ENCODE measurements at regions not wholly inside any gene's neighbourhood (a gene's known extent, or its start where the extent isn't known, plus 50 kb on each side); places are given as distances from the start of the nearest gene placed in this dataset.

DNA sequence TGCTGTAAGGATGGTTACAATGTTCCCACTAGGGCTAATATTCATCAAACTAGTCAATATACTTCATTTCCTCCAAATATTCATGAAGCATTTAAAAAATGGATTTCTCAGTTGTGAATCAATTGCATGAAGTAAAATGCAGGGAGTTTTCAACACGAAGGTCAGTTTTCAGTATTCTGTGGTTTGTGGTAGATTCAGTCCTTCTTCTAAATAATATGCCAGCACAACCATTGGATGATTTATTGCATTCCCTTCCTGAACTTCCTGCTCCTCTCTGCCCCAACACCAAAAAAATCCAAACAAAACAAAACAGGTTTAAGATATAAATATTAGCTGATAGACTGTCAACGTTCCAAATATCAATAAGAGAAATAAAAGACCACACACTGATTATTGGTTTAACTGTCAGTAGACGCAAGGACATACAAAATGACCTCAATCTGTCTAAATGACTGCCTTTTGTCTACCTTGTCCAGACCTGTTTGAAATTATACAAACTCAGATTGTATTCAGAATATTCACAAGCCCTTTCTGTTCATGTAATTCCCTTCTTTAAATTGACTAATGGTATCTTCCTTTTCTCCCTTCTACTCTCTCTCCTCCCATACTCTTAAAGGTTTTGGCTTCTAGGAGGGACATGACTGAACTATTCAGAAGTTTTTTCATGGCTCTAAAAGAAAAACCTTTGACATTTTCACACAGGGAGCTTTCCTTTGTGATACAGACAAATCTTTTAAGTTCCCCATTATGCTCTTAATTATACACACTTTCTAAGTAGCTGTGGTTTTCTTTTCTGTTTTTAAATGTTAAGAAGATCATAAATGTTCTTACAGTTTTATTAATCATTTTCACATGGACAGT is 92.6 kb upstream of the STT3B start:
- Histone ChIP-seq H3K4me3 (replicated peaks; ENCODE audit: low read depth, low read length) (no peak overlapping the region), H3K27me3 (replicated peaks; ENCODE audit: control insufficient read depth, insufficient read depth, low read length) (no peaks in the 10 kb centered on the region), H3K36me3 (ENCODE audit: control insufficient read depth, insufficient read depth, low read length) (no peaks in the 10 kb centered on the region)
- TF ChIP-seq, protein P1, sequence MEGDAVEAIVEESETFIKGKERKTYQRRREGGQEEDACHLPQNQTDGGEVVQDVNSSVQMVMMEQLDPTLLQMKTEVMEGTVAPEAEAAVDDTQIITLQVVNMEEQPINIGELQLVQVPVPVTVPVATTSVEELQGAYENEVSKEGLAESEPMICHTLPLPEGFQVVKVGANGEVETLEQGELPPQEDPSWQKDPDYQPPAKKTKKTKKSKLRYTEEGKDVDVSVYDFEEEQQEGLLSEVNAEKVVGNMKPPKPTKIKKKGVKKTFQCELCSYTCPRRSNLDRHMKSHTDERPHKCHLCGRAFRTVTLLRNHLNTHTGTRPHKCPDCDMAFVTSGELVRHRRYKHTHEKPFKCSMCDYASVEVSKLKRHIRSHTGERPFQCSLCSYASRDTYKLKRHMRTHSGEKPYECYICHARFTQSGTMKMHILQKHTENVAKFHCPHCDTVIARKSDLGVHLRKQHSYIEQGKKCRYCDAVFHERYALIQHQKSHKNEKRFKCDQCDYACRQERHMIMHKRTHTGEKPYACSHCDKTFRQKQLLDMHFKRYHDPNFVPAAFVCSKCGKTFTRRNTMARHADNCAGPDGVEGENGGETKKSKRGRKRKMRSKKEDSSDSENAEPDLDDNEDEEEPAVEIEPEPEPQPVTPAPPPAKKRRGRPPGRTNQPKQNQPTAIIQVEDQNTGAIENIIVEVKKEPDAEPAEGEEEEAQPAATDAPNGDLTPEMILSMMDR (IDR thresholded peaks at IDR 0.05; ENCODE audit: insufficient read depth, low read length, poor library complexity, severe bottlenecking): no peak
- no peak for DNase-seq (ENCODE audit: extremely low read depth, insufficient read length)

DNA sequence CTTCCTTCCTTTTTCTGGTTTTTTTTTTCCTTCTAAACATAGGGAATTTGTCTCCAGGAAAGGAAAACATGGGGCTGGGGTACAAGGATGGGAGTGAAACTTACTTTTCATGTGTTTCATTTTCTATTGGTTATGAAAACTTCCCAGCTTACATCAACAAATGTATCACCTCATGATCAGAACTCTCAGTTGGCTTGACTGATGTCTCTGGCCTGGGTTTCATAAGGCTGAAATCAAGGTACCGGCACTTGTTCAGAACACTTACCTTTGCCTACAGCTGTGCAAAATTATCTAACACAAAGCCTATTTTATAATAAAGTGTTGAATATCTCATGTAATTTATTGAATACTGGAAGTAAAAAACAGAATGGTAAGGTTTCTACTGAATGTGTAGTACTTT is 91.8 kb upstream of the STT3B start:
- TF ChIP-seq, protein P1 (IDR thresholded peaks at IDR 0.05; ENCODE audit: insufficient read depth, low read length, poor library complexity, severe bottlenecking): no peak
- no peak overlapping the region for H3K4me3 ChIP-seq (replicated peaks; ENCODE audit: low read depth, low read length)
- DNase-seq (ENCODE audit: extremely low read depth, insufficient read length): no peak
- no peaks in the 10 kb centered on the region for H3K36me3 ChIP-seq (ENCODE audit: control insufficient read depth, insufficient read depth, low read length)
- H3K27me3 ChIP-seq (replicated peaks; ENCODE audit: control insufficient read depth, insufficient read depth, low read length): no peaks in the 10 kb centered on the region

DNA sequence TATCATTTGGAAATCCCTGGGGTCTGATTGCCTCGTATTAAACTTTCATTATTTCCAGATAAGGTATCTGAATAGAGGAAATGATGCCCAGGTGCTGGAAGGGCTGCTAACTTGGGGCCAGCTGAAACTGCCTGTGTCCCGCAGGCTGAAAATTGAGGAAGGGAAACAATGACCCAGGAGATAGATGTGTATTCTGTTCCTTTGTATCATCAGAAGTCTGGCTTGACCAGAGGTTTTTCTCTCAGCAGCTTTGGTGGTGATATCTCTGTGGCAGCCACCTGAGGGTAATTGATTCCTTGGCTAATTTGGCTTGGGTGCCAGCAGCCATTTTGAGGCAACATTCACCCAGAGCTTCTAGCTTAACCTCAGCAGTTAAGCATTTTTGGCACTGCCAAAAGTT is 90.0 kb upstream of the STT3B start:
- no peaks in the 10 kb centered on the region for H3K27me3 ChIP-seq (replicated peaks; ENCODE audit: control insufficient read depth, insufficient read depth, low read length)
- no peaks in the 10 kb centered on the region for H3K36me3 ChIP-seq (ENCODE audit: control insufficient read depth, insufficient read depth, low read length)
- no peak for DNase-seq (ENCODE audit: extremely low read depth, insufficient read length)
- no peak overlapping the region for H3K4me3 ChIP-seq (replicated peaks; ENCODE audit: low read depth, low read length)
- TF ChIP-seq, protein P1 (IDR thresholded peaks at IDR 0.05; ENCODE audit: insufficient read depth, low read length, poor library complexity, severe bottlenecking): no peak

DNA sequence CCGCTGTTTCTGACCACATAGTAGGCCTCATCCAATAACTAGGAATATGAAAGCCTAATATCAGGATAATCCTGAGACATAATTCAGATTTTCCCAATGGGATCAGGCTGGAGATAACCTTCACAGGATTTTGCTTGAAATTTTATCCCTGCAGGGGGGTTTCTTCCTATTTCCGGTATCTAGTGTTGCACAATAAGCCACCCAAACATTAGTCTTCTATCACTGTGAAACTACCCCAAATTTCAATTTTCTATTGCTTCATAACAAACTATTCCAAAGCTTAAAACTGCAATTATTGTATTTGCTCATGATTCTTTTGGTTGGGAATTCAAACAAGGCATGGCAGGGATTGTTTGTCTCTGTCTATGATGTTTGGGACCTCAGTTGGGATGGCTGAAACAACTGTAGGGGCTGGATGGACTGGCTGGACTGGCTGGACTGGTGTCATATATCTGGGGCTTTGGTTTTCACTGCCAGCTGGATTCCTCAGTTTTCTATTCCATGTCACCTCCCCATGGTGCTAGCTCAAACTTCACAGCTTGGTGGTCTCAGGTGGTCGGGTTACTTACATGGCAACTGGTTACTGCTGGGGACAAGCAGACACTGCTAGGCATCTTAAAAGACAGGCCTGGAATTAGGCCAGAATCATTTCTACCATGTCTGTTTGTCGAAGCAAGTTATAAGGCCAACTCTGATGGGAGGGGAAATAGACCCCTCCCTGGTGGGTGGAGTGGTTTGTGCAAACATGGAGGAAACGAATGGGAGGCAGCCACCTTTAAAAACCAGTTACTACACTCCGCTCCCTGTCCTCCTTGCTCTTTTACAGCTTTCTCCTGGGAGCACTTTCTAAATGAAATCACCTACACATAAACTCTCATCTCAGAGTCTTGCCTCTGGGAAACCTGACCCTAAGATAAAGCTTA is 88.2 kb upstream of the STT3B start:
- no peaks in the 10 kb centered on the region for H3K36me3 ChIP-seq (ENCODE audit: control insufficient read depth, insufficient read depth, low read length)
- TF ChIP-seq, protein P1 (IDR thresholded peaks at IDR 0.05; ENCODE audit: insufficient read depth, low read length, poor library complexity, severe bottlenecking): no peak
- no peaks in the 10 kb centered on the region for H3K27me3 ChIP-seq (replicated peaks; ENCODE audit: control insufficient read depth, insufficient read depth, low read length)
- H3K4me3 ChIP-seq (replicated peaks; ENCODE audit: low read depth, low read length): no peak overlapping the region
- DNase-seq (ENCODE audit: extremely low read depth, insufficient read length): no peak

DNA sequence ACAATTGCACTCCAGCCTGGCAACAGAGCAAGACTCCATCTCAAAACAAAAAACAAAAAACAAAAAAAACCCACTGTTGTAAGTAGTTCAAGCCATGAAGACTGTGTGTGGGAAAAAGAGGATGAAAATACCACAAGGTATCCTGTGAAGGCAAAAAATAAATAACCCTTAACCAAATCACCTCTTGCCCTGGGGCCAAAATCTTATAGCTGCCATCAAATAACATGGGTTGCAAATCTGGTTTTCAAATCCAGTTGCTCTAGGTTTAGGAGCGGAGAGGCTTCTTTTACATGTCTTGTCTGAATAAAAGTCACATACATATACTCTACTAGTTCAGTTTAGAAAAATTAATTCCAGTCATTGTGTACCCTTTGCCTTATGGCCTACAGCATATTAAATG is 87.0 kb upstream of the STT3B start:
- Histone ChIP-seq H3K36me3 (ENCODE audit: control insufficient read depth, insufficient read depth, low read length) (no peaks in the 10 kb centered on the region), H3K27me3 (replicated peaks; ENCODE audit: control insufficient read depth, insufficient read depth, low read length) (no peaks in the 10 kb centered on the region), H3K4me3 (replicated peaks; ENCODE audit: low read depth, low read length) (no peak overlapping the region)
- TF ChIP-seq, protein P1 (IDR thresholded peaks at IDR 0.05; ENCODE audit: insufficient read depth, low read length, poor library complexity, severe bottlenecking): no peak
- DNase-seq (ENCODE audit: extremely low read depth, insufficient read length): no peak
